Right renal pelvis (tissue), 4 donors: ENCODE measurements at regions not wholly inside any gene's neighbourhood (a gene's known extent, or its start where the extent isn't known, plus 50 kb on each side); places are given as distances from the start of the nearest gene placed in this dataset.

Experiments used
- DNase-seq, 4 donors: peaks; one replicate each; pipeline ENCODE4 v3.0.0-alpha.2; 2013; ENCODE audit warnings: low read depth in 4 of 4, low spot score in 3 of 4, missing footprints in 1 of 4

- no peak for DNase-seq
These were observed 50.2 kb upstream of the BCL11A start for GRCh38 chr2:60603533-60604190.

GRCh38 chr2:60604486-60605064, 51.1 kb upstream of the BCL11A start:
- DNase-seq, result no peak

- no peak for DNase-seq
These were observed 52.4 kb upstream of the BCL11A start for GRCh38 chr2:60605866-60606265.

GRCh38 chr2:60608679-60609078, 55.2 kb upstream of the BCL11A start:
- no peak for DNase-seq

GRCh38 chr2:60612033-60612432, 58.6 kb upstream of the BCL11A start:
- no peak for DNase-seq

- DNase-seq, result no peak
These were observed 60.9 kb upstream of the BCL11A start for GRCh38 chr2:60614319-60614718.

- no peak for DNase-seq
These were observed 68.4 kb upstream of the BCL11A start for GRCh38 chr2:60621688-60622429.

- DNase-seq, result no peak
These were observed 69.6 kb upstream of the BCL11A start for GRCh38 chr2:60623040-60623439.

GRCh38 chr2:60627412-60627811, 74.0 kb upstream of the BCL11A start:
- DNase-seq, result no peak

- no peak for DNase-seq
These were observed 74.6 kb upstream of the BCL11A start for GRCh38 chr2:60628026-60628425.

- no peak for DNase-seq
These were observed 75.3 kb upstream of the BCL11A start for GRCh38 chr2:60628615-60629304.

- no peak for DNase-seq
These were observed 75.8 kb upstream of the BCL11A start for GRCh38 chr2:60629305-60629662.

GRCh38 chr2:60629801-60630385, 76.4 kb upstream of the BCL11A start:
- no peak for DNase-seq

- DNase-seq, result no peak
These were observed 80.2 kb upstream of the BCL11A start for GRCh38 chr2:60633615-60634014.

- no peak for DNase-seq
These were observed 81.0 kb upstream of the BCL11A start for GRCh38 chr2:60634438-60634837.

- peak in 2 of 4 donors; percentile 23 to 25 for DNase-seq
These were observed 88.6 kb upstream of the BCL11A start for GRCh38 chr2:60641811-60642788.

- no peak for DNase-seq
These were observed 90.3 kb upstream of the BCL11A start for GRCh38 chr2:60643747-60644146.

- DNase-seq, result no peak
These were observed 91.5 kb upstream of the BCL11A start for GRCh38 chr2:60644951-60645350.

GRCh38 chr2:60648191-60648590, 94.7 kb upstream of the BCL11A start:
- DNase-seq, result no peak

- DNase-seq, result no peak
These were observed 96.3 kb upstream of the BCL11A start for GRCh38 chr2:60649721-60650120.
